ENCODE measurements at regions not wholly inside any gene's neighbourhood (a gene's known extent, or its start where the extent isn't known, plus 50 kb on each side); places are given as distances from the start of the nearest gene placed in this dataset.

DNA sequence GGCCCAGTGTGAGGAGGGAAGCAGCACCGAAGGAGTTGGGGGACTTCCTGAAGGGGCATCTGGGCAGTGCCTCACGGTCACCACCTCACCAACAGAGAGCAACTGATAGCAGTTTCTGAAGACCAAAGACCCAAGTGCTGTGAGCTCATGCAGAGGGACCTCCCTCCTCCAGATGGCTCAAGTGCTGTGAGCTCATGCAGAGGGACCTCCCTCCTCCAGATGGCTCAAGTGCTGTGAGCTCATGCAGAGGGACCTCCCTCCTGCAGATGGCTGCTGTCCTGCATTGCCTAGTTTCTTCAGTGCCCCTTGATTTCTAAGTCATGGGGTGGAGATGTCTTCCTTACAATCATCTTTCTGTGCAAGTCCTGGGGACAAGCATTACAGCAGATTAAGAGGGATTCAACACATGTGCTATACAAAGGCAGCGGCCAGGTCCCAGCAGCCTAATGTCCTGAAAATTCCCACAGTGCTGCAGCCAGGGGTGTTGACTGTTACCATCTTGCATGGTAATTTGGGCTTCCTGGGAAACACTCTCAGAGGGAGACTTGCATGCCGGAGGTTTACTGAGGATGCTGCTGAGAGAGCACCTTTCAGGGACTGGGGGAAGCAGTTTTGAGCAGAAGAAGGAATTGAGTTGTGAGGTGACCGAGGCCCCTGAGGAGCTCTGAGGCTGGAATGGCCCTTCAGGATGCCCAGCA lies 409.3 kb downstream of the GALR1 start:
- no peak for DNase-seq (ENCODE audit: low read depth)

DNA sequence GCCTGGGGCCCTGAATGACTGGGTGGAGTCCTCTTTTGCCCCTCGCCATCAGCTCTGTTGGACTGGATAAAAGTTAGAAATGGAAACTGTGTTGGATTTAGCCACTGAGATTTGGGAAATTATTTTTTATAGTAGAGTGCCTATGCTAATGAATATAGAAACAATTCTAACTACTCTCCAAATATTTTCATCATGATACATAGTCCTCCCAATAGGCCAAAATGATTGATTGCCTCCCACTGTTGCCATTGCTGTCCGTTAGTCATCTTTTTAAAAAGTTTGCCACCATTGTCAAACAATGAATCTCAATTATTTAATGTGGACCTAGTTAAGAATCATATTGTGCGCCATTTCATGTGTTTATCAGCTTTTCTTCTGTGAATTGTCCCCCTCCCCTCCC lies 417.0 kb downstream of the GALR1 start:
- DNase-seq (ENCODE audit: low read depth): no peak

DNA sequence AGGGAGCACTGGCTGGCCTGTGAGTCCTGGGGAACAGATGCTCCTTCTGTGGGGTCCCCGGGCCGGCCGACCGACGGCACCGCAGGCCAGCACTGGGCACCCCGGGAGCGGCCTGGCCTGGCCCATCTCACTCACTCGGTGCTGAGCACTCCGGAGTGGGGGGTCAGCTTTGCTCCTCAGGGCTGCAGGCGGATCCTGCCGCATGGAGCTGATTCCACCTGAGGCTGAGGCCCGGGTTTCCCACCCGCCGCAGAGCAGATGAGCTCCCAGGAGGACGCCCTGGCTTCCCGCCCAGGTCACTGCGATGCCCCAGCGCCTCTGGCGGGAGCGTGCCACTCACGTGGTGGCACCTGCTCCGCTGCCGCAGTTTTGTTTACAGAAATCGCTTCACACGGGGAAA lies 418.6 kb downstream of the GALR1 start:
- DNase-seq (ENCODE audit: low read depth): no peak

- no peak for DNase-seq (ENCODE audit: low read depth)
Measured at GRCh38 chr18:77669331-77669730, 419.7 kb downstream of the GALR1 start.

- DNase-seq (ENCODE audit: low read depth): no peak
Measured at GRCh38 chr18:77671456-77672167, 422.0 kb downstream of the GALR1 start.

DNA sequence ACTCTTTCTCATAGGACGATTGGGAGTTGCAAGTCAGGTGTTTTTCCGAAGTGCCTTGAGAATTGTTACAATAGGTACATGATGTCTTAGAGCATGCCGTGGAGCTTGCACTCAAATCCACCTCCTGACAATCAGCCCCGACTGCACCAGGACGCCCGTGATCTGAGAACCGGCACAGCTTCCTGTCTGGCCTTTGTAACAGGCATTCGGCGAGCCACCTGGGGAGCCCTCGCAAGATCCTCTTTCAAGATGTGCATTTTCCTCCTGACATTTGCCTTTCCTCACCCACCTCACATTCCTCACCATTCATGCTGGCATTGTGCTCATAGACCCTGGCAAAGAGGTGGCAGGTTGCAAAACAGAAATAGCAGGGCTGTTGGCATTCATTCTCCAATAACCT lies 427.3 kb downstream of the GALR1 start:
- DNase-seq (ENCODE audit: low read depth): no peak

- no peak for DNase-seq (ENCODE audit: low read depth)
Measured at GRCh38 chr18:77677536-77677935, 427.9 kb downstream of the GALR1 start.

DNA sequence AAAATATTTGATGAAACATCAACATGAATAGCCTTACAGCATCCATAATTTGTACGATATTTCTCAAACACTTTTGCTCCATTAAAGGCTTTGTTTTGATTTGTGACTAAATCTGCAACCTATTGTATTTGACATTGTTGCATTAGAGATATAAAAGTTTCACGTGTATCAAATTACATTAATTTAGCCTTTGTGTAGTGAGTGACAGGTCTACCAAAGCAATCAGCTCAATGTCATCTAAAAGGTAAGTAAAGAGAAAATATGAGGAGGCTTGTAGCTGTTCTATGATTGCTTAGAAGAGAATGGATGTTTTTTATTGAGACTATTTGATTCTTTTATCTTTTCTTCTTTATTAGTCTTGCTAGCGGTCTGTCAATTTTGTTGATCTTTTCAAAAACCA lies 430.2 kb downstream of the GALR1 start:
- DNase-seq (ENCODE audit: low read depth): no peak

GRCh38 chr18:77700051-77700450 lies 450.4 kb downstream of the GALR1 start:
- no peak for DNase-seq (ENCODE audit: low read depth)

- no peak for DNase-seq (ENCODE audit: low read depth)
Measured at GRCh38 chr18:77701977-77702376, 452.3 kb downstream of the GALR1 start.

GRCh38 chr18:77702686-77703085 lies 453.0 kb downstream of the GALR1 start:
- no peak for DNase-seq (ENCODE audit: low read depth)

GRCh38 chr18:77705301-77705700 lies 455.7 kb downstream of the GALR1 start:
- DNase-seq (ENCODE audit: low read depth): no peak

DNA sequence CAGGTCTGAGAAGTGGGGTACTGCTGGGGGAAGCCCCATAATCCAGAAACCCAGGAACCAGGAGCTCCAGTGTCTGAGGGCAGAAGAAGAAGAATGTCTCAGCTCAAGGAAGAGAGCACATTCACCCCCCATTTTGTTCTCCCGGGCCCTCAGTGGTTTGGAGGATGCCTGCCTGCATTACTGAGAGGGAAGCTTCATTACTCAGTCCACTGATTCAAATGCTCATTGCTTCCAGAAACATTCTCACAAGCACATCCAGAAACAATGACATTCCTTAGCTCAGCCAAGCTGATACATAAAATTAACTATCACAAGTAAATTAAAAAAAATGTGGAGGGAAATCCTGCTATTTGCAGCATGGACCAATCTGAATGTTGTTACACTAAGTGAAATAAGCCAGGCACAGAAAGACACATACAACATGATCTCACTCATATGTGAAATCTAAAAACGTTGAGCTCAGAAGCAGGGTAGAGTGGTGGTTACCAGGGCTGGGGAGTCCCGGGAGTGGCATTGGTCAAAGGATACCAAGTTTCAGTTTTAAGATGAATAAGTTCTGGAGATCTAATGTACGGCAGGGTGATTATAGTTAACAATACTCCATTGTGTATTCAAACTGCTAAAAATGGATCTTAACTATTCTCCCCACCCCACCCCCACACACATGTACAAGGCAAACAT lies 459.3 kb downstream of the GALR1 start:
- no peak for DNase-seq (ENCODE audit: low read depth)

- no peak for DNase-seq (ENCODE audit: low read depth)
Measured at GRCh38 chr18:77711096-77711495, 461.4 kb downstream of the GALR1 start.

DNA sequence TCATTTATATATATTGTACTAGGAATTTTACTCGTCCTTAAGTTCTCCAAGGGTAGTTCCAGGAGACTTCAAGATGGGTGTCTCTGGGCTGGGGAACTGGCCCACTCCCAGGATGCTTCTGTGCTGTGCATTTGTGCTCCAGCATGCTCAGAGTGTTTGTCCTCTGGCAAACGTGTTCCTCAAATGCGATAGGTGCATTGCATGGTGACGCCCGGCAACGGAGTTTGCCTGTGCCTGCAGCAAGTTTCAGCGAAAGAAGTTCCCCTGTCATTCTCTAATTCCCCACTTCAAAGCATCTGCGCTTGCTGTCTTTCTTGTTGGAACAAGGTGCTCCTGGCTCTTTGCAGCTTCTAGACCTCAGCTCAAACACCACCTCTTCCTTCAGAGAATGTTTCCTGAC lies 465.1 kb downstream of the GALR1 start:
- DNase-seq (ENCODE audit: low read depth): no peak

- no peak for DNase-seq (ENCODE audit: low read depth)
Measured at GRCh38 chr18:77716282-77716681, 466.6 kb downstream of the GALR1 start.

DNA sequence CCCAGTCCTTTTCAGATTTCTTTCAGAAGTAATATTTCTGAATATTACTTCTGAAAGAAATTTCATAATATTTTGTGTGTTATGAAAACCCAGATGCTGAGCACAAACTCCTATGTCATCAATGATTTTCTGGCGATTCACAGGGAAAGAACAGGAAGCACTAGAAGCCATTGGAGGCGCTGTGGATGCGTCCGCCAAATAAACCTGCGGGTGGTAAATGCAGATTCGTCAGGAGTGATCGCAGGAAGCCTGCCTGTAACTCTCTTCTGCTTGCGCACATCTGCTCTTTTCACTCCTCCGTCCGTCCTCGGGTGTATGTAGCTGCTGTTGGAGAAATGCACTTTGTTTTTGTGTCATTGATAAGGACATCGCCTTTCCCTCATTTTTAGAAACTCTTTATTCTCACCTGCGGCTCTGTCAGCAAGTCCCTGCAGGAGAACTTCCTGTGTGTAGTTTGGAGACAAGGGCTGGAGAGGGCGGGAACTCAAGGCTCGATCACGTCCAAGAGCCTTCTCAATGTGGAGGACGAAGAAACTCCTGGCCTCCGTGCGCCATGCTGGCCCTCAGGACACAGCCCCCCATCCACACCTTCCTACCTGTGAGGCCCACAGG lies 483.8 kb downstream of the GALR1 start:
- DNase-seq (ENCODE audit: low read depth): no peak

- no peak for DNase-seq (ENCODE audit: low read depth)
Measured at GRCh38 chr18:77736842-77737241, 487.2 kb downstream of the GALR1 start.

- DNase-seq (ENCODE audit: low read depth): no peak
Measured at GRCh38 chr18:77737405-77737804, 487.8 kb downstream of the GALR1 start.

DNA sequence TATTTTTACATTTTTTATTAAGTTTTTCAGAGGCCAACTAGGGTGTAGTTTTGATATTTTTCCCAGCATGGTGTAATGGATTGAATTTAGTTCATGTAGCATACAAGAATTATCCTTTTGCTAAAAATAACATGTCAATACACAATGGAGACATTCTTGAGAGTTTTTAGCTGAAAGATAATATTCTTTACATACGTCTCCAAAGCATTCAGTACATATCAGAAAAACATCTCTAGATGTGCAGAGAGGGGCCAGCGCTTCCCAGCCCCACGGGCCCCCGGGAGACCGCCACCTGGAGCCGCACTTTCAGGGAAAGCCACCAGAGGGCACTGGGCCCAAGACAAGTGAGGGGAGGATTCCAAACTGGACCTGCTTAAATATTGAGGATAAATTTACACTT lies 499.4 kb downstream of the GALR1 start:
- DNase-seq (ENCODE audit: low read depth): no peak

- no peak for DNase-seq (ENCODE audit: low read depth)
Measured at GRCh38 chr18:77750006-77750405, 500.4 kb downstream of the GALR1 start.

DNA sequence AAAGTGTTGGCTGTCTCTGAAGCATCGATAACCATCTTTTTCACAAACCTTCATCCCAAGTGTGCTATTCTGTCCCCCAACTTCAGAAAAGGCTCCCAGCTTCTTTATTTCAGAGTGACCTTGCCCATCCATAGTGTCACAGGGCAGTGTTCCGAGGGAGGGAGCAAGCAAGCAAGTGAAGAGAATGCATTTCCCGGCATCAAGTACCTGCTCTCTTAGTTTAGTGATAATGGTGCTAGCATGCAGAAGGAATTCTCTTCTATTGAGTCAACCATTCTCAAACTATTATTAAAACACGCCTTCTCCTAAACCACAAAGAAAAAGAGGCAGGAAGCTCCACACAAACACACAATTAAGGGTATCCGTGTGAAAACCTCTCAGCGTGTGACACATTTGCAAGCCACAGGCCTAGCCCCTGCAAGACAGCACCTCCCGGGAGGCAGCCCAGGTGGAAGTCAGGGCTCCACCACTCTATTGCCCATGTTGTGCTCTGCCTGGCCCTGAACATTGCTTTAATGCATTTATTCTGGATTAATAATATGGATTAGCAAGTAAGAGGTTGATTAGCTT lies 504.9 kb downstream of the GALR1 start:
- no peak for DNase-seq (ENCODE audit: low read depth)

- no peak for DNase-seq (ENCODE audit: low read depth)
Measured at GRCh38 chr18:77755187-77755586, 505.5 kb downstream of the GALR1 start.
